HCT116 (cell line): ENCODE measurements at regions not wholly inside any gene's neighbourhood (a gene's known extent, or its start where the extent isn't known, plus 50 kb on each side); places are given as distances from the start of the nearest gene placed in this dataset.

Experiments
- ATAC-seq: fragments of 200-7000 bp; cut with Tn5 transposase; 2 replicates; pipeline ENCODE4 v1.9.1; 2020; ENCODE audit warnings: mild to moderate bottlenecking, moderate library complexity
- BruUV-seq: library from RNA; stranded (reverse); fragments of 400-500 nt; replicated peaks from 2 replicates; lab custom pipeline; 2021; lab: Mats Ljungman, UMichigan
- CTCF ChIA-PET: fragments of 300-600 bp; sonication (Branson Sonifier 250); formaldehyde crosslinking; loops from one replicate; lab custom pipeline; 2021; ENCODE audit warnings: antibody characterized with exemption; lab: Charles Lee
- POLR2A ChIA-PET: fragments of 300-600, 350-600 bp; sonication (Branson Sonifier 250); formaldehyde crosslinking; loops from one replicate; lab custom pipeline; 2021; ENCODE audit warnings: antibody characterized with exemption; lab: Charles Lee
- RAD21 ChIA-PET, 2 experiments: fragments of 300-600 bp; sonication (Branson Sonifier 250); formaldehyde crosslinking; loops; one replicate each; lab custom pipeline; 2023; ENCODE audit warnings: low total read pairs in 2 of 2; ENCODE audit not compliant: uncharacterized antibody in 2 of 2, unreplicated experiment in 2 of 2, low non-redundant PET in 1 of 2; lab: Charles Lee
- DNase-seq: peaks from one replicate; pipeline ENCODE4 v3.0.0-alpha.2; 2010; ENCODE audit warnings: low read depth, low spot score
- H2AFZ ChIP-seq: fragments of 200-600 bp; shearing (Covaris generic), sonication (generic); 2 replicates; pipeline ENCODE4 v1.6.1; 2017; ENCODE audit warnings: low read depth, mixed run types, mixed read lengths, antibody characterized with exemption, low read length; ENCODE audit not compliant: poor library complexity, severe bottlenecking
- H3K27ac ChIP-seq: 2 replicates; pipeline ENCODE4 v1.5.1; 2012; ENCODE audit warnings: low read depth, low read length
- H3K27me3 ChIP-seq: fragments of 200-600 bp; sonication (generic); 2 replicates; pipeline ENCODE4 v1.6.1; 2016; ENCODE audit warnings: mixed run types, low read length, mixed read lengths; ENCODE audit not compliant: insufficient read depth
- H3K36me3 ChIP-seq, 2 experiments: fragments of 200-500 bp in 1 of 2; fragments of 200-600 bp in 1 of 2; sonication (Bioruptor generic) in 1 of 2; sonication (generic) in 1 of 2; 2 replicates each; pipeline versions ENCODE4 v1.5.1 to v1.6.1; 2014 to 2016; ENCODE audit warnings: low read length in 2 of 2, inconsistent platforms in 1 of 2, mixed read lengths in 1 of 2, mixed run types in 1 of 2; ENCODE audit not compliant: insufficient read depth in 2 of 2, control insufficient read depth in 1 of 2
- H3K4me1 ChIP-seq, 2 experiments: fragments of 200-600 bp in 1 of 2; sonication (generic) in 1 of 2; 2 replicates each; pipeline versions ENCODE4 v1.5.1 to v1.6.1; 2012 to 2017; ENCODE audit warnings: low read length in 2 of 2, inconsistent platforms in 1 of 2, mild to moderate bottlenecking in 1 of 2, mixed read lengths in 1 of 2, mixed run types in 1 of 2, moderate library complexity in 1 of 2; ENCODE audit not compliant: insufficient read depth in 2 of 2, control insufficient read depth in 1 of 2
- H3K4me2 ChIP-seq: fragments of 200-600 bp; sonication (generic); 2 replicates; pipeline ENCODE4 v1.6.1; 2017; ENCODE audit warnings: mixed run types, low read length, mixed read lengths
- H3K4me3 ChIP-seq, 2 experiments: fragments of 200-600 bp in 1 of 2; sonication (generic) in 1 of 2; replicated peaks in 1 of 2; 2 replicates each; pipeline ENCODE4 v1.5.1; 2011 to 2016; ENCODE audit warnings: low read length in 2 of 2, control low read depth in 1 of 2, low read depth in 1 of 2, mild to moderate bottlenecking in 1 of 2, mixed read lengths in 1 of 2, mixed run types in 1 of 2
- H3K79me2 ChIP-seq: fragments of 200-600 bp; sonication (generic); 2 replicates; pipeline ENCODE4 v1.6.1; 2017; ENCODE audit warnings: mild to moderate bottlenecking, mixed run types, low read length, moderate library complexity, mixed read lengths; ENCODE audit not compliant: insufficient read depth
- H3K9ac ChIP-seq: fragments of 200-600 bp; sonication (generic); 2 replicates; pipeline ENCODE4 v1.6.1; 2016; ENCODE audit warnings: low read length, mixed read lengths
- H3K9me2 ChIP-seq: fragments of 200-600 bp; sonication (generic), shearing (Covaris generic); 2 replicates; pipeline ENCODE4 v1.6.1; 2017; ENCODE audit warnings: mixed run types, mild to moderate bottlenecking, moderate library complexity; ENCODE audit not compliant: insufficient read depth
- H3K9me3 ChIP-seq, 2 experiments: fragments of 200-500 bp in 1 of 2; fragments of 200-600 bp in 1 of 2; sonication (Bioruptor generic) in 1 of 2; sonication (generic) in 1 of 2; 2 replicates each; pipeline ENCODE4 v1.6.1; 2014 to 2017; ENCODE audit warnings: low read length in 2 of 2, mixed read lengths in 2 of 2, inconsistent platforms in 1 of 2, low read depth in 1 of 2, mild to moderate bottlenecking in 1 of 2, mixed run types in 1 of 2, moderate library complexity in 1 of 2; ENCODE audit not compliant: control insufficient read depth in 1 of 2, insufficient read depth in 1 of 2
- H4K20me1 ChIP-seq: fragments of 200-600 bp; sonication (generic), shearing (Covaris generic); 2 replicates; pipeline ENCODE4 v1.6.1; 2017; ENCODE audit warnings: mixed run types, mild to moderate bottlenecking, moderate library complexity; ENCODE audit not compliant: insufficient read depth
- CBX3 ChIP-seq: IDR thresholded peaks from 2 replicates; pipeline ENCODE4 v1.6.1; 2012; ENCODE audit warnings: low read depth
- SIN3A ChIP-seq: IDR thresholded peaks from 2 replicates; pipeline ENCODE4 v1.6.1; 2012; ENCODE audit warnings: low read depth
- SP1 ChIP-seq: IDR thresholded peaks from 2 replicates; pipeline ENCODE4 v1.6.1; 2012; ENCODE audit warnings: low read depth
- SRF ChIP-seq: IDR thresholded peaks from 2 replicates; pipeline ENCODE4 v1.6.1; 2012; ENCODE audit warnings: low read depth
- ZFX ChIP-seq: fragments of 450-650 bp; IDR thresholded peaks from 2 replicates; pipeline ENCODE4 v1.6.1; 2017
- intact Hi-C: fragments of 100-400 bp; cut with micrococcal nuclease; formaldehyde crosslinking; loops from 2 replicates; pipeline ENCODE4 v1.10.0; 2022
- TF ChIP-seq, protein P1 (sequence below): IDR thresholded peaks from 2 replicates; pipeline ENCODE4 v1.6.1; 2011; ENCODE audit warnings: mild to moderate bottlenecking, low read length, moderate library complexity; ENCODE audit not compliant: insufficient replicate concordance; ENCODE audit errors: extremely low read depth
- TF ChIP-seq, protein P2 (sequence below): IDR thresholded peaks from 2 replicates; pipeline ENCODE4 v1.6.1; 2012

DNA sequence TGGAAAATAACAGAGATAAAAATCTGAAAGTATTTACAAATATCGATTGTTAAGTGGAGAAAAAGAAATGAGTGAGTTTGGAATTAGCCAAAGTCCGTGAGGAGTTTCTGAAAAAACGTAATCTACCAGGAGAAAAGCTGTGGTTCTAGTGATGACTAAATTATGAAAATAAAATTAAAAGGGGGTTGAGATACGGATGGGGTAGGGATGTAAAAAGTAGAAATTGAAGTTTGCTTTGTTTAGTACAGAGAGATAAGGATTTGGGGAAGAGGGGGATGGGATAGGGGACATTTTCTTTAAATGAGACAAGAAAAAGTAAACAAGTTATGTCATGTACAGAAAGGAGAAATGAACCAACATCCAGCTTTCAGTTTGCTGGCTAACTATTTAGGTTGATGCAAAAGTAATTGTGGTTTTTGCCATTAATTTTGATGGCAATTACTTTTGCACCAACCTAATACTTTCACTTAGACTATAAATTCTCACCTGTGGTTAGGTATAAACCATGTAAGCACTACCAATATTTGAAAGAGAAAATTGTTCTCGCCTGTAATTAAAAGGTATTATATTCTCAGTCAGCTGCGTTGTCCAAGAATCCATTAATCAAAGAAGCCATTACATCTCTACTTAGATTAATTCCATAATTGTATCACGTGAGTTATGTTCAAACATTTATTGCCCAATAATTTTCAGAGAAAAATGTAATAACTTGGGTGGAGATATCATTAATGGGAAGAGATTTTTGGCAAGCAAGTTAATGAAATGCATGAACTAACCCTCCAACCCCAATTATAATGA is 143.0 kb upstream of the NRP1 start (continued):
- TF ChIP-seq, protein P1, sequence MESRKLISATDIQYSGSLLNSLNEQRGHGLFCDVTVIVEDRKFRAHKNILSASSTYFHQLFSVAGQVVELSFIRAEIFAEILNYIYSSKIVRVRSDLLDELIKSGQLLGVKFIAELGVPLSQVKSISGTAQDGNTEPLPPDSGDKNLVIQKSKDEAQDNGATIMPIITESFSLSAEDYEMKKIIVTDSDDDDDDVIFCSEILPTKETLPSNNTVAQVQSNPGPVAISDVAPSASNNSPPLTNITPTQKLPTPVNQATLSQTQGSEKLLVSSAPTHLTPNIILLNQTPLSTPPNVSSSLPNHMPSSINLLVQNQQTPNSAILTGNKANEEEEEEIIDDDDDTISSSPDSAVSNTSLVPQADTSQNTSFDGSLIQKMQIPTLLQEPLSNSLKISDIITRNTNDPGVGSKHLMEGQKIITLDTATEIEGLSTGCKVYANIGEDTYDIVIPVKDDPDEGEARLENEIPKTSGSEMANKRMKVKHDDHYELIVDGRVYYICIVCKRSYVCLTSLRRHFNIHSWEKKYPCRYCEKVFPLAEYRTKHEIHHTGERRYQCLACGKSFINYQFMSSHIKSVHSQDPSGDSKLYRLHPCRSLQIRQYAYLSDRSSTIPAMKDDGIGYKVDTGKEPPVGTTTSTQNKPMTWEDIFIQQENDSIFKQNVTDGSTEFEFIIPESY: no peak
- TF ChIP-seq SIN3A: no peak

DNA sequence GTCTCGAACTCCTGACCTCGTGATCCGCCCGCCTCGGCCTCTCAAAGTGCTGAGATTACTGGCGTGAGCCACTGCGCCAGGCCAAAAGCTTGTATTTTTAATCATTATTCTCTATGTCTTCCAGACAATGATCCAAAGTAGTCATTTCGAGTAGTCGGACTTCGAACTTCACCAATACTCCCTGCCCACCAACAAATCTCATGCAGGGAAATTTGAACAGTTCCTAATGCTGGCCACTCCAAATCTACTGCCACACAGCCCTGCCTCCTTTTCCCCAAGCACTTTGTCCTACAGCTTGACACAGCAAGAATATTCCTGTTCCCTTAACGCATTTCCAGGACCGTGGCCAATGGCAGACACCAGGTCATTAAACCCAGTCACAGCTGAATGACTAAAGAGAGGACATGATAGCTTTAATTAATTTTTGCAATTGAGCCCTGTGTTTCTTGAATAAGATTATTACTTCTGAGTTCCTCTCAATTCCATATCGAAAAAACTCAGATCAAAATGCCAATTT is 142.3 kb upstream of the NRP1 start:
- H3K9me3 ChIP-seq: no peaks in the 10 kb centered on the region
- no peak overlapping the region for H3K4me3 ChIP-seq
- RAD21 ChIA-PET: no interaction called here
- H3K9ac ChIP-seq: no peak overlapping the region
- no peaks in the 10 kb centered on the region for H3K4me1 ChIP-seq
- CTCF ChIA-PET: no interaction called here
- no peak overlapping the region for H3K27ac ChIP-seq
- no TSS peak for BruUV-seq
- TF ChIP-seq CBX3 (no peak), SRF (no peak), SP1 (no peak), ZFX (no peak)
- TF ChIP-seq, protein P2, sequence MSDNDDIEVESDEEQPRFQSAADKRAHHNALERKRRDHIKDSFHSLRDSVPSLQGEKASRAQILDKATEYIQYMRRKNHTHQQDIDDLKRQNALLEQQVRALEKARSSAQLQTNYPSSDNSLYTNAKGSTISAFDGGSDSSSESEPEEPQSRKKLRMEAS: no peak
- TF ChIP-seq, all 23 proteins: peak for 0
- POLR2A ChIA-PET: no interaction called here
- H3K4me2 ChIP-seq: no peak overlapping the region
- no peaks in the 10 kb centered on the region for H3K9me2 ChIP-seq
- H3K79me2 ChIP-seq: no peaks in the 10 kb centered on the region
- no peaks in the 10 kb centered on the region for H3K36me3 ChIP-seq
- ATAC-seq (no peak), DNase-seq (no peak)
- no peaks in the 10 kb centered on the region for H4K20me1 ChIP-seq
- intact Hi-C loops: no loop called here
- H3K27me3 ChIP-seq: no peaks in the 10 kb centered on the region
- no peak overlapping the region for H2AFZ ChIP-seq
